ENCODE measurements at regions not wholly inside any gene's neighbourhood (a gene's known extent, or its start where the extent isn't known, plus 50 kb on each side); places are given as distances from the start of the nearest gene placed in this dataset.

- H3K36me3 ChIP-seq (ENCODE audit: insufficient read depth, low read length), result no peaks in the 10 kb centered on the region
- no peaks in the 10 kb centered on the region for H3K27me3 ChIP-seq (ENCODE audit: control insufficient read depth, insufficient read depth, low read length)
- H3K4me2 ChIP-seq (ENCODE audit: low read length), result no peak overlapping the region
- H3K4me3 ChIP-seq (ENCODE audit: low read length), result no peak overlapping the region
- H3K9me3 ChIP-seq (replicated peaks; ENCODE audit: low read length), result no peaks in the 10 kb centered on the region
- H3K9ac ChIP-seq (ENCODE audit: low read depth, low read length), result no peak overlapping the region
- no peaks in the 10 kb centered on the region for H3K4me1 ChIP-seq (ENCODE audit: control insufficient read depth, insufficient read depth, low read length)
Measured at GRCh38 chr2:4963106-4963505, 729.1 kb upstream of the SOX11 start.

GRCh38 chr2:4964001-4964540 lies 728.1 kb upstream of the SOX11 start:
- H3K4me2 ChIP-seq (ENCODE audit: low read length), result no peak overlapping the region
- H3K4me1 ChIP-seq (ENCODE audit: control insufficient read depth, insufficient read depth, low read length), result no peaks in the 10 kb centered on the region
- H3K9me3 ChIP-seq (replicated peaks; ENCODE audit: low read length), result no peaks in the 10 kb centered on the region
- H3K4me3 ChIP-seq (ENCODE audit: low read length), result no peak overlapping the region
- H3K27me3 ChIP-seq (ENCODE audit: control insufficient read depth, insufficient read depth, low read length), result no peaks in the 10 kb centered on the region
- H3K9ac ChIP-seq (ENCODE audit: low read depth, low read length), result no peak overlapping the region
- H3K36me3 ChIP-seq (ENCODE audit: insufficient read depth, low read length), result no peaks in the 10 kb centered on the region

GRCh38 chr2:4964579-4964978 lies 727.6 kb upstream of the SOX11 start:
- Histone ChIP-seq H3K4me1 (ENCODE audit: control insufficient read depth, insufficient read depth, low read length) (no peaks in the 10 kb centered on the region), H3K36me3 (ENCODE audit: insufficient read depth, low read length) (no peaks in the 10 kb centered on the region), H3K9ac (ENCODE audit: low read depth, low read length) (no peak overlapping the region), H3K27me3 (ENCODE audit: control insufficient read depth, insufficient read depth, low read length) (no peaks in the 10 kb centered on the region), H3K9me3 (replicated peaks; ENCODE audit: low read length) (peaks cover 3% of the 10 kb centered on the region), H3K4me3 (ENCODE audit: low read length) (no peak overlapping the region), H3K4me2 (ENCODE audit: low read length) (no peak overlapping the region)

- H3K4me1 ChIP-seq (ENCODE audit: control insufficient read depth, insufficient read depth, low read length), result no peaks in the 10 kb centered on the region
- no peaks in the 10 kb centered on the region for H3K36me3 ChIP-seq (ENCODE audit: insufficient read depth, low read length)
- peaks cover 6% of the 10 kb centered on the region for H3K9me3 ChIP-seq (replicated peaks; ENCODE audit: low read length)
- no peak overlapping the region for H3K4me2 ChIP-seq (ENCODE audit: low read length)
- H3K4me3 ChIP-seq (ENCODE audit: low read length), result no peak overlapping the region
- H3K9ac ChIP-seq (ENCODE audit: low read depth, low read length), result no peak overlapping the region
- no peaks in the 10 kb centered on the region for H3K27me3 ChIP-seq (ENCODE audit: control insufficient read depth, insufficient read depth, low read length)
Measured at GRCh38 chr2:4965556-4966320, 726.4 kb upstream of the SOX11 start.

DNA sequence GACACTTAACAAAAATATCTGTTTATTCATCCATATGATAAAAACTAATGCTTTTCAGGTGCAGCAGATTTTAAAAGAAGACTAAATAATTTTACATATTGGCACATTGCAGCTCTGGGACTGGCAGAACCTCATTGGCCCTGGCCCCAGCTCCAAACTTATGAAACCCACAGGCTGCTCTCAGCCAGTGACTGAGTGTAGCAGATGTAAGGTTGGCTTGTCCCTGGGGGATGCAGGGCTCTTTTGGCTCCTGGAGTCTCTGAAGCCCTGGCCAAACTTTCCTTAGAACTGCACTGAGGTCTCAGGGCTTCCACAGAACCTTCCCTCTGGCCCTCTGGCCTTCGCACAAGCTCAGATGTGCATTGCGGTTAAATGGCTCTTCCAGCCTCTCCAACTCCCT lies 725.0 kb upstream of the SOX11 start:
- Histone ChIP-seq H3K4me2 (ENCODE audit: low read length) (no peak overlapping the region), H3K4me1 (ENCODE audit: control insufficient read depth, insufficient read depth, low read length) (no peaks in the 10 kb centered on the region), H3K27me3 (ENCODE audit: control insufficient read depth, insufficient read depth, low read length) (no peaks in the 10 kb centered on the region), H3K9ac (ENCODE audit: low read depth, low read length) (no peak overlapping the region), H3K36me3 (ENCODE audit: insufficient read depth, low read length) (no peaks in the 10 kb centered on the region), H3K9me3 (replicated peaks; ENCODE audit: low read length) (peaks cover 6% of the 10 kb centered on the region), H3K4me3 (ENCODE audit: low read length) (no peak overlapping the region)

DNA sequence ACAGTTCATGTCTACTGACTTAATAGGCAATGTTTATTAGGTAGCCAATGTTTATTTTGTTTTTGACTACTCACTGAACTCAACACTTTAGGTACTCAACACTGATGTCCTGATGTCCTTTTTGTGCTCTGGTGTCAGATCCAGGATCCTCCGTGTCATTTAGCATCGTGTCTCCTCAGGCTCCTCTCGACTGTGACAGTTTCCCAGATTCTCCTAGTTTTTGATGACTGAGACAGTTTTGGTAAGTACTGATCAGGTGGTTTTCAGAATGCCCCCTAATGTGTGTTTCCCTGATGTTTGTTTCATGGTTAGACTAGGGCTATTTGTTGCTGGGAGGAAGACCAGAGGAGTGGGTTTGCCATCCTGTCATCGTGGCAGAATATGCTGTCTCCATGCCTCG lies 719.7 kb upstream of the SOX11 start:
- Histone ChIP-seq H3K36me3 (ENCODE audit: insufficient read depth, low read length) (no peaks in the 10 kb centered on the region), H3K4me1 (ENCODE audit: control insufficient read depth, insufficient read depth, low read length) (no peaks in the 10 kb centered on the region), H3K9ac (ENCODE audit: low read depth, low read length) (no peak overlapping the region), H3K4me3 (ENCODE audit: low read length) (no peak overlapping the region), H3K9me3 (replicated peaks; ENCODE audit: low read length) (peaks cover 6% of the 10 kb centered on the region), H3K4me2 (ENCODE audit: low read length) (no peak overlapping the region), H3K27me3 (ENCODE audit: control insufficient read depth, insufficient read depth, low read length) (no peaks in the 10 kb centered on the region)

DNA sequence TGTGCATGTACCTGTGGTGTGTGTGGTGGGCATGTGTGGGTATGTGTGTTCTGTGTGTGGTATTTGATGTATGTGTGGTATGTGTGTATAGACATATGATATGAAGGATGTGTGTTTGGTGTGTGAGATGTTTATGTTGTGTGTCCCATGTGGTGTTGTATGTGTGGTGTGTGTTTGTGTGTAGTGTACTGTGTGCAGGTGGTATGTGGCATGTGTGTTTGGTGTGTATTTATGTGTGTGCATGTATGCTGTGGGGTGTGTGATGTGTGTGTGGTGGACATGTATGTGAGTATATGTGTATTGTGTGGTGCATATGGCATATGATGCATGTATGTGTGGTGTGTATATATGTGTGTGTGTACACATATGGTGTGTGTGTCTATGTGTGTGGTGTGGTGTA lies 718.8 kb upstream of the SOX11 start:
- no peak overlapping the region for H3K4me3 ChIP-seq (ENCODE audit: low read length)
- H3K4me2 ChIP-seq (ENCODE audit: low read length), result no peak overlapping the region
- H3K36me3 ChIP-seq (ENCODE audit: insufficient read depth, low read length), result no peaks in the 10 kb centered on the region
- H3K9me3 ChIP-seq (replicated peaks; ENCODE audit: low read length), result peaks cover 6% of the 10 kb centered on the region
- no peaks in the 10 kb centered on the region for H3K27me3 ChIP-seq (ENCODE audit: control insufficient read depth, insufficient read depth, low read length)
- no peak overlapping the region for H3K9ac ChIP-seq (ENCODE audit: low read depth, low read length)
- H3K4me1 ChIP-seq (ENCODE audit: control insufficient read depth, insufficient read depth, low read length), result no peaks in the 10 kb centered on the region

DNA sequence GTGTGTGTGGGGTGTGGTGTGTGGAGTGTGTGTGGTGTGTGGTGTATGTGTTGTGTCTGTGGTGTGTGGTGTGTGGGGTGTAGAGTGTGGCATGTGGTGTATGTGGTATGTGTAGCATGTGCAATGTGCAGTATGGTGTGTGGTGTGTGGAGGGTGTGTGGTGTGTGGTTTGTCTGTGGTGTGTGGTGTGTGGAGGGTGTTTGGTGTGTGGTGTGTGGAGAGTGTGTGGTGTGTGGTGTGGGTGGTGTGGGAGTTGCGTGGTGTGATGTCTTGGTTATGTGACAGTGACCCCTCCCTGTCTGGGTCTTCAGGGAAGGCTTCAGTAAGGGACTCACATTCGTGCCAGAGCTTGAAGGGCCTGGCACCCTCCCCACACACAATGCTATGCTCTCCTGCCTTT lies 718.2 kb upstream of the SOX11 start:
- Histone ChIP-seq H3K9ac (ENCODE audit: low read depth, low read length) (no peak overlapping the region), H3K9me3 (replicated peaks; ENCODE audit: low read length) (peaks cover 6% of the 10 kb centered on the region), H3K36me3 (ENCODE audit: insufficient read depth, low read length) (no peaks in the 10 kb centered on the region), H3K27me3 (ENCODE audit: control insufficient read depth, insufficient read depth, low read length) (no peaks in the 10 kb centered on the region), H3K4me3 (ENCODE audit: low read length) (no peak overlapping the region), H3K4me1 (ENCODE audit: control insufficient read depth, insufficient read depth, low read length) (no peaks in the 10 kb centered on the region), H3K4me2 (ENCODE audit: low read length) (no peak overlapping the region)

DNA sequence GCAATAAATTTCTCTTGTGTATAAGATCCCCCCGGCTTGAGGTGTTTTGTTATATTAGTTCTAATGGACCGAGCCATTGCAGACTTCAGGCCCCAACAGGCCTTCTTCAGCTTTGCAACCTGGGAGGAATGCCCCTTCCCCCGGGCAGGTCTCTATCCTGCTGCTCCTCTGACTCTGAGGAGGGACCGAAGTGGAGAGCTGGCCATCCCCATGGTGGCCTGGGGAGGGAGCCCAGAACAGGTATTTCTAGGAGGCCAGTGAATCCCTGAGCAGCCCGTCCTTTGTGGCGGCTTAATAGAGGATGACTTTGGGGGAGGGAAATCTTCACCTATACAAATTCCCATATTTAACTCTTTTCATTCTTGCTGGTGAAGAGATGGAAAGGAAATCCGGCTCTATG lies 715.8 kb upstream of the SOX11 start:
- Histone ChIP-seq H3K9me3 (replicated peaks; ENCODE audit: low read length) (no peaks in the 10 kb centered on the region), H3K4me3 (ENCODE audit: low read length) (no peak overlapping the region), H3K4me2 (ENCODE audit: low read length) (no peak overlapping the region), H3K9ac (ENCODE audit: low read depth, low read length) (no peak overlapping the region), H3K4me1 (ENCODE audit: control insufficient read depth, insufficient read depth, low read length) (no peaks in the 10 kb centered on the region), H3K27me3 (ENCODE audit: control insufficient read depth, insufficient read depth, low read length) (no peaks in the 10 kb centered on the region), H3K36me3 (ENCODE audit: insufficient read depth, low read length) (no peaks in the 10 kb centered on the region)

- H3K27me3 ChIP-seq (ENCODE audit: control insufficient read depth, insufficient read depth, low read length), result no peaks in the 10 kb centered on the region
- no peaks in the 10 kb centered on the region for H3K4me1 ChIP-seq (ENCODE audit: control insufficient read depth, insufficient read depth, low read length)
- H3K9ac ChIP-seq (ENCODE audit: low read depth, low read length), result no peak overlapping the region
- H3K36me3 ChIP-seq (ENCODE audit: insufficient read depth, low read length), result no peaks in the 10 kb centered on the region
- no peak overlapping the region for H3K4me2 ChIP-seq (ENCODE audit: low read length)
- H3K9me3 ChIP-seq (replicated peaks; ENCODE audit: low read length), result no peaks in the 10 kb centered on the region
- H3K4me3 ChIP-seq (ENCODE audit: low read length), result no peak overlapping the region
Measured at GRCh38 chr2:4979111-4979510, 713.1 kb upstream of the SOX11 start.

- Histone ChIP-seq H3K36me3 (ENCODE audit: insufficient read depth, low read length) (no peaks in the 10 kb centered on the region), H3K9me3 (replicated peaks; ENCODE audit: low read length) (no peaks in the 10 kb centered on the region), H3K9ac (ENCODE audit: low read depth, low read length) (no peak overlapping the region), H3K4me2 (ENCODE audit: low read length) (no peak overlapping the region), H3K27me3 (ENCODE audit: control insufficient read depth, insufficient read depth, low read length) (no peaks in the 10 kb centered on the region), H3K4me1 (ENCODE audit: control insufficient read depth, insufficient read depth, low read length) (no peaks in the 10 kb centered on the region), H3K4me3 (ENCODE audit: low read length) (no peak overlapping the region)
Measured at GRCh38 chr2:4980995-4981394, 711.2 kb upstream of the SOX11 start.

- H3K4me3 ChIP-seq (ENCODE audit: low read length), result no peak overlapping the region
- H3K9ac ChIP-seq (ENCODE audit: low read depth, low read length), result no peak overlapping the region
- H3K4me1 ChIP-seq (ENCODE audit: control insufficient read depth, insufficient read depth, low read length), result no peaks in the 10 kb centered on the region
- H3K36me3 ChIP-seq (ENCODE audit: insufficient read depth, low read length), result no peaks in the 10 kb centered on the region
- H3K27me3 ChIP-seq (ENCODE audit: control insufficient read depth, insufficient read depth, low read length), result no peaks in the 10 kb centered on the region
- H3K9me3 ChIP-seq (replicated peaks; ENCODE audit: low read length), result no peaks in the 10 kb centered on the region
- H3K4me2 ChIP-seq (ENCODE audit: low read length), result no peak overlapping the region
Measured at GRCh38 chr2:4981802-4982409, 710.3 kb upstream of the SOX11 start.

Measured in skeletal muscle satellite cell (primary cell).